ENCODE measurements at regions not wholly inside any gene's neighbourhood (a gene's known extent, or its start where the extent isn't known, plus 50 kb on each side); places are given as distances from the start of the nearest gene placed in this dataset.
"Not testable (repeated sequence)": the region's sequence is repeated elsewhere in the genome, so short reads cannot be mapped to it uniquely, and the experiment has no call there.

DNA sequence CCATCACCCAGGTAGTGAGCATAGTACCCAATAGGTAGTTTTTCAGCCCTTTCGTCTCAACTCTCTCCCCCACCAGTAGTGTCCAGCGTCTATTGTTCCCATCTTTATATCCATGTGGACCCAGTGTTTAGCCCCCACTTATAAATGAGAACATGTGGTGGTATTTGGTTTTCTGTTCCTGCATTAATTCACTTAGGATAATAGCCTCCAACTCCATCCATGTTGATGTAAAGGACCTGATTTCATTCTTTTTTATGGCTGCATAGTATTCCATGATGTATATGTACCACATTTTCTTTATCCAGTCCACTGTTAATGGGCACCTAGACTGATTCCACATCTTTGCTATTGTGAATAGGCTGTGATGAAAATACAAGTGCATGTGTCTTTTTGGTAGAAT is 51.3 kb downstream of the NACA2 start:
- DNase-seq (ENCODE audit: extremely low spot score); POLR2A ChIA-PET: not testable (repeated sequence)
- CTCF ChIA-PET = interaction anchor here (1.3 kb wide), 1 partner anchor 569 kb away, joined by 3 read pairs; no protein-coding TSS in a partner anchor

DNA sequence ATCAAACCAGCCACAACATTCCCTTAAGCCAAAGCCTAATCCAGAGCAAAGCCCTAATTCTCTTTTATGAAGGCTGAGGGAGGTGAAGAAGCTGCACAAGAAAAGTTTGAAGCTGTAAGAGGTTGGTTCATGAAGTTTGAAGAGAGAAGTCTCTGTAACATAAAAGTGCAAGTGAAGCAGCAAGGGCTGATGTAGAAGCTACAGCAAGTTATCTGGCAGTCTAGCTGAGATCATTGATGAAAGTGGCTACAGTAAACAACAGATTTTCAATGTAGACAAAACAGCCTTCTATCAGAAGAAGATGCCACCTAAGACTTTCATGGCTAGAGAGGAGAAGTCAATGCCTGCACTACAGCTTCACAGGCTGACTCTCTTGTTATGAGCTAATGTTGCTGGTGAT is 52.5 kb downstream of the NACA2 start:
- TF ChIP-seq, protein P1, sequence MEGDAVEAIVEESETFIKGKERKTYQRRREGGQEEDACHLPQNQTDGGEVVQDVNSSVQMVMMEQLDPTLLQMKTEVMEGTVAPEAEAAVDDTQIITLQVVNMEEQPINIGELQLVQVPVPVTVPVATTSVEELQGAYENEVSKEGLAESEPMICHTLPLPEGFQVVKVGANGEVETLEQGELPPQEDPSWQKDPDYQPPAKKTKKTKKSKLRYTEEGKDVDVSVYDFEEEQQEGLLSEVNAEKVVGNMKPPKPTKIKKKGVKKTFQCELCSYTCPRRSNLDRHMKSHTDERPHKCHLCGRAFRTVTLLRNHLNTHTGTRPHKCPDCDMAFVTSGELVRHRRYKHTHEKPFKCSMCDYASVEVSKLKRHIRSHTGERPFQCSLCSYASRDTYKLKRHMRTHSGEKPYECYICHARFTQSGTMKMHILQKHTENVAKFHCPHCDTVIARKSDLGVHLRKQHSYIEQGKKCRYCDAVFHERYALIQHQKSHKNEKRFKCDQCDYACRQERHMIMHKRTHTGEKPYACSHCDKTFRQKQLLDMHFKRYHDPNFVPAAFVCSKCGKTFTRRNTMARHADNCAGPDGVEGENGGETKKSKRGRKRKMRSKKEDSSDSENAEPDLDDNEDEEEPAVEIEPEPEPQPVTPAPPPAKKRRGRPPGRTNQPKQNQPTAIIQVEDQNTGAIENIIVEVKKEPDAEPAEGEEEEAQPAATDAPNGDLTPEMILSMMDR (IDR thresholded peaks at IDR 0.05; ENCODE audit: control extremely low read depth, extremely low read depth, low read depth, missing control alignments) = no peak
- CTCF ChIA-PET = no interaction called here
- POLR2A ChIA-PET = no interaction called here
- no peak for DNase-seq (ENCODE audit: extremely low spot score)

DNA sequence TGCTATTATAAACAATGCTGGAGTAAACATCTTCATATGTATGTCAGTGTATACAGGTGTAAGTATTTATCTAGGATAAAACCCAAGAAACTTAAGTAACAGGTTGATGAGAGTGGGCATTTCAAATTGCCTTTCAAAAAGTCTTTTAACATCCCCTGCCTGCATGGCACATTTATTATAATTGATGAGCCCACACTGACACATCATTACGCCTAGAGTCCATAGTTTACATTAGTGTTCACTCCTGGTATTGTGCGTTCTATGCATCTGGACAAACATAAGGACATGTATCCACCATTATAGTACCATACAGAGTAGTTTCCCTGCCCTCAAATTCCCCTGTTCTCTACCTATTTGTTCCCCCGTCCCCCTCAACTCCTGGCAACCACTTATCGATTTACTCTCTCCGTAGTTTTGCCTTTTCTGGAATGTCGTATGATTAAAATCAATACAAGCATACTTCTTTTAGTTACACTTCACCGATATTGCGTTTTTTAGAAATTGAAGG is 53.7 kb downstream of the NACA2 start:
- ChIA-PET CTCF (no interaction called here), POLR2A (no interaction called here)
- no peak for DNase-seq (ENCODE audit: extremely low spot score)
- TF ChIP-seq, protein P1 (IDR thresholded peaks at IDR 0.05; ENCODE audit: control extremely low read depth, extremely low read depth, low read depth, missing control alignments) = no peak

DNA sequence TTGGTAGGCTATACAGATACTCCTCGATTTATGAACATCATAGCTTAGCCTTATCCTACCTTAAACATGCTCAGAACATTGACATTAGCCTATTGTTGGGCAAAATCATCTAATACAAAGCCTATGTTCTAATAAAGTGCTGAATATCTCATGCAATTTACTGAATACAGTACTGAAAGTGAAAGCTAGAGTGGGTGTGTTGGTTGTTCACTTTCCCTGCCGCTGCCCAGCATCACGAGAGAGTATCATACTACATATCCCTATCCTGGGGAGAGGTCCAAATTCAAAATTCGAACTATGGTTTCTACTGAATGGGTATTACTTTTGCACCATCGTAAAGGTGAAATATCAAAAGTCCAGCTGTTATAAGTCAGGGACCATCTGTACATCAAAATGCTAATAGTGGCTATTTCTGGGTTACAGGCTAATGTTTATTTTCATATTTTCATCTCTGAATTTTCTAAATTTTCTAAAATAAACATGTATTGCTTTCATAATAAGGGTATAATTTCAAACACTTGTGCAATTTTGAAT is 54.5 kb downstream of the NACA2 start:
- TF ChIP-seq, protein P1 (IDR thresholded peaks at IDR 0.05; ENCODE audit: control extremely low read depth, extremely low read depth, low read depth, missing control alignments) = no peak
- CTCF ChIA-PET = no interaction called here
- POLR2A ChIA-PET = interaction anchor here (0.6 kb wide), 1 partner anchor 370 kb away, joined by 10 read pairs; no protein-coding TSS in a partner anchor
- DNase-seq (ENCODE audit: extremely low spot score) = no peak

Measured in GM10248 (cell line).